GM23338 (cell line): ENCODE measurements at regions not wholly inside any gene's neighbourhood (a gene's known extent, or its start where the extent isn't known, plus 50 kb on each side); places are given as distances from the start of the nearest gene placed in this dataset.

ENCODE experiments used
- ATAC-seq: fragments of 200-7000 bp; cut with Tn5 transposase; 3 replicates; pipeline ENCODE4 v1.9.1; 2020
- DNase-seq: peaks from one replicate; pipeline ENCODE4 v3.0.0-alpha.2; 2015; ENCODE audit warnings: low spot score
- H2AFZ ChIP-seq: fragments of 200-600 bp; sonication (generic); 2 replicates; pipeline ENCODE4 v1.8.0; 2016; ENCODE audit warnings: antibody characterized with exemption, mild to moderate bottlenecking, moderate library complexity
- H3F3A ChIP-seq: fragments of 200-600 bp; sonication (generic); replicated peaks from 2 replicates; pipeline ENCODE4 v1.8.0; 2017; ENCODE audit warnings: antibody characterized with exemption, mixed run types, low read depth
- H3K27ac ChIP-seq: fragments of 200-600 bp; sonication (generic); 2 replicates; pipeline ENCODE4 v1.6.1; 2016; ENCODE audit warnings: low read depth
- H3K27me3 ChIP-seq: fragments of 200-600 bp; sonication (generic); 2 replicates; pipeline ENCODE4 v1.8.0; 2016; ENCODE audit warnings: mild to moderate bottlenecking, mixed run types, moderate library complexity; ENCODE audit not compliant: insufficient read depth
- H3K36me3 ChIP-seq: fragments of 200-600 bp; sonication (generic); 2 replicates; pipeline ENCODE4 v1.8.0; 2016; ENCODE audit warnings: mild to moderate bottlenecking; ENCODE audit not compliant: insufficient read depth
- H3K4me1 ChIP-seq: fragments of 200-600 bp; sonication (generic); 2 replicates; pipeline ENCODE4 v1.8.0; 2016; ENCODE audit warnings: mild to moderate bottlenecking, moderate library complexity; ENCODE audit not compliant: insufficient read depth
- H3K4me2 ChIP-seq: fragments of 200-600 bp; sonication (generic); 2 replicates; pipeline ENCODE4 v1.7.1; 2017; ENCODE audit warnings: mixed run types
- H3K4me3 ChIP-seq: fragments of 200-600 bp; sonication (generic); 2 replicates; pipeline ENCODE4 v1.6.1; 2016; ENCODE audit warnings: mixed run types
- H3K79me2 ChIP-seq: fragments of 200-600 bp; sonication (generic); replicated peaks from 2 replicates; pipeline ENCODE4 v1.8.0; 2017; ENCODE audit warnings: mild to moderate bottlenecking; ENCODE audit not compliant: insufficient read depth
- H3K9me2 ChIP-seq: fragments of 200-600 bp; sonication (generic); 2 replicates; pipeline ENCODE4 v1.8.0; 2017; ENCODE audit not compliant: insufficient read depth
- H4K20me1 ChIP-seq: fragments of 200-600 bp; sonication (generic); replicated peaks from 2 replicates; pipeline ENCODE4 v1.8.0; 2017; ENCODE audit warnings: mild to moderate bottlenecking; ENCODE audit not compliant: insufficient read depth
- H3K27ac Mint-ChIP-seq: 2 replicates; pipeline ENCODE4 v1.8.0; 2020; ENCODE audit warnings: inconsistent platforms, mild to moderate bottlenecking, moderate library complexity, mixed read lengths
- H3K27me3 Mint-ChIP-seq: 3 replicates; pipeline ENCODE4 v1.8.0; 2022; ENCODE audit warnings: low read depth, mild to moderate bottlenecking, moderate library complexity, mixed read lengths, inconsistent platforms; ENCODE audit not compliant: insufficient read depth, poor library complexity
- H3K36me3 Mint-ChIP-seq: 3 replicates; pipeline ENCODE4 v1.8.0; 2021; ENCODE audit warnings: low read depth, mild to moderate bottlenecking, inconsistent platforms, moderate library complexity, mixed read lengths
- H3K4me1 Mint-ChIP-seq: 3 replicates; pipeline ENCODE4 v1.8.0; 2020; ENCODE audit warnings: mild to moderate bottlenecking, inconsistent platforms, mixed read lengths
- H3K4me3 Mint-ChIP-seq: 3 replicates; pipeline ENCODE4 v1.8.0; 2021; ENCODE audit warnings: moderate library complexity, mild to moderate bottlenecking, inconsistent platforms, mixed read lengths
- H3K9me3 Mint-ChIP-seq: 3 replicates; pipeline ENCODE4 v1.8.0; 2020; ENCODE audit warnings: moderate library complexity, mild to moderate bottlenecking, inconsistent platforms, mixed read lengths
- CREB1 ChIP-seq: fragments of 250-450 bp; sonication (Bioruptor Pico); IDR thresholded peaks from 2 replicates; pipeline ENCODE4 v1.5.0; 2020; ENCODE audit warnings: low read depth, mild to moderate bottlenecking, moderate library complexity
- EZH2 ChIP-seq: fragments of 200-600 bp; sonication (generic); IDR thresholded peaks from one replicate; pipeline ENCODE4 v1.8.0; 2017; ENCODE audit warnings: antibody characterized with exemption, mild to moderate bottlenecking, low read depth; ENCODE audit not compliant: unreplicated experiment
- EZH2phosphoT487 ChIP-seq: fragments of 200-600 bp; sonication (generic); IDR thresholded peaks from one replicate; pipeline ENCODE4 v1.8.1; 2018; ENCODE audit warnings: antibody characterized with exemption; ENCODE audit not compliant: unreplicated experiment
- JUNB ChIP-seq: IDR thresholded peaks from one replicate; pipeline ENCODE4 v1.6.1; 2016; ENCODE audit warnings: antibody characterized with exemption; ENCODE audit not compliant: unreplicated experiment
- NANOG ChIP-seq: IDR thresholded peaks from 2 replicates; pipeline ENCODE4 v1.6.1; 2016; ENCODE audit warnings: antibody characterized with exemption, borderline replicate concordance
- POLR2AphosphoS5 ChIP-seq: IDR thresholded peaks from 2 replicates; pipeline ENCODE4 v1.6.1; 2016; ENCODE audit warnings: antibody characterized with exemption, low read depth
- STAT1 ChIP-seq: IDR thresholded peaks from one replicate; pipeline ENCODE4 v1.6.1; 2016; ENCODE audit warnings: antibody characterized with exemption; ENCODE audit not compliant: unreplicated experiment
- ZNF114 ChIP-seq: fragments of 250-450 bp; sonication (Bioruptor Pico); IDR thresholded peaks from 2 replicates; pipeline ENCODE4 v1.5.0; 2020; ENCODE audit warnings: mild to moderate bottlenecking, moderate library complexity
- ZNF331 ChIP-seq: fragments of 250-450 bp; sonication (Bioruptor Pico); IDR thresholded peaks from 2 replicates; pipeline ENCODE4 v1.5.0; 2020; ENCODE audit warnings: low read depth, mild to moderate bottlenecking, moderate library complexity
- TF ChIP-seq, protein P1 (sequence below): IDR thresholded peaks from 2 replicates; pipeline ENCODE4 v1.6.1; 2016; ENCODE audit warnings: antibody characterized with exemption
- TF ChIP-seq, protein P2 (sequence below): fragments of 250-450 bp; sonication (Bioruptor Pico); IDR thresholded peaks from 2 replicates; pipeline ENCODE4 v1.5.0; 2020; ENCODE audit warnings: mild to moderate bottlenecking, moderate library complexity
- TF ChIP-seq, protein P3 (sequence below): IDR thresholded peaks from one replicate; pipeline ENCODE4 v1.6.1; 2018; ENCODE audit warnings: antibody characterized with exemption; ENCODE audit not compliant: unreplicated experiment
- TF ChIP-seq, protein P4 (sequence below), 2 experiments: fragments of 200-600 bp in 1 of 2; sonication (generic) in 1 of 2; conservative IDR thresholded peaks; 2 replicates each; pipeline versions ENCODE4 v1.5.1 to v1.6.1; 2016 to 2017; ENCODE audit warnings: antibody characterized with exemption in 2 of 2, low read depth in 2 of 2, mild to moderate bottlenecking in 2 of 2, moderate library complexity in 1 of 2

DNA sequence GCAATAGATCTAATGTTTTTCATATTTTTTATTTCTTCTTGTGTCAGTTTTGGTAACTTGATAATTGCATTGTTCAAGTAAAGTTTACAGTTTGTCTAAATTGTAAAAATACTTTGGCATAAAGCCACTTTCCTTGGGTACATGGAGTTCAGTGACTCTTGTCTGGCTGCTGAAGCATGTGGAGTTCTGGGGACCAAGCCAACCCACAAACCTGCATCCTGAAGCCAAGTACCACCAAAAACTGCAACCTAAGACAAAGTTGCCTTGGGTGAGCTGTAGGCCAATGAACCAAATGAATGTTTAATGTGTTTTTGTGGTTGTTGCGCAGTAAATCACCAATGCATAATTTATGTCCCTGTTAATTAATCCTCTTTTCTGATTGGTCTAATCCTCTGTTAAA lies 872.6 kb downstream of the BCL11A start:
- no peak overlapping the region for H3K4me3 Mint-ChIP-seq
- no peak for ATAC-seq

More for the DNA sequence above, 872.6 kb downstream of the BCL11A start:
- H3K36me3 Mint-ChIP-seq: no peaks in the 10 kb centered on the region
- no peak overlapping the region for H3K27ac ChIP-seq
- no peak overlapping the region for H2AFZ ChIP-seq
- no peaks in the 10 kb centered on the region for H3F3A ChIP-seq
- no peaks in the 10 kb centered on the region for H3K27me3 ChIP-seq
- H3K79me2 ChIP-seq: no peaks in the 10 kb centered on the region
- no peaks in the 10 kb centered on the region for H3K4me1 ChIP-seq
- TF ChIP-seq, protein P1, sequence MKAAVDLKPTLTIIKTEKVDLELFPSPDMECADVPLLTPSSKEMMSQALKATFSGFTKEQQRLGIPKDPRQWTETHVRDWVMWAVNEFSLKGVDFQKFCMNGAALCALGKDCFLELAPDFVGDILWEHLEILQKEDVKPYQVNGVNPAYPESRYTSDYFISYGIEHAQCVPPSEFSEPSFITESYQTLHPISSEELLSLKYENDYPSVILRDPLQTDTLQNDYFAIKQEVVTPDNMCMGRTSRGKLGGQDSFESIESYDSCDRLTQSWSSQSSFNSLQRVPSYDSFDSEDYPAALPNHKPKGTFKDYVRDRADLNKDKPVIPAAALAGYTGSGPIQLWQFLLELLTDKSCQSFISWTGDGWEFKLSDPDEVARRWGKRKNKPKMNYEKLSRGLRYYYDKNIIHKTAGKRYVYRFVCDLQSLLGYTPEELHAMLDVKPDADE: no peak
- TF ChIP-seq NANOG (no peak), POLR2AphosphoS5 (no peak), CREB1 (no peak), ZNF114 (CRISPR knock-in tag) (no peak), EZH2phosphoT487 (no peak), STAT1 (no peak), ZNF331 (no peak), EZH2 (no peak), JUNB (no peak)
- TF ChIP-seq, protein P2, sequence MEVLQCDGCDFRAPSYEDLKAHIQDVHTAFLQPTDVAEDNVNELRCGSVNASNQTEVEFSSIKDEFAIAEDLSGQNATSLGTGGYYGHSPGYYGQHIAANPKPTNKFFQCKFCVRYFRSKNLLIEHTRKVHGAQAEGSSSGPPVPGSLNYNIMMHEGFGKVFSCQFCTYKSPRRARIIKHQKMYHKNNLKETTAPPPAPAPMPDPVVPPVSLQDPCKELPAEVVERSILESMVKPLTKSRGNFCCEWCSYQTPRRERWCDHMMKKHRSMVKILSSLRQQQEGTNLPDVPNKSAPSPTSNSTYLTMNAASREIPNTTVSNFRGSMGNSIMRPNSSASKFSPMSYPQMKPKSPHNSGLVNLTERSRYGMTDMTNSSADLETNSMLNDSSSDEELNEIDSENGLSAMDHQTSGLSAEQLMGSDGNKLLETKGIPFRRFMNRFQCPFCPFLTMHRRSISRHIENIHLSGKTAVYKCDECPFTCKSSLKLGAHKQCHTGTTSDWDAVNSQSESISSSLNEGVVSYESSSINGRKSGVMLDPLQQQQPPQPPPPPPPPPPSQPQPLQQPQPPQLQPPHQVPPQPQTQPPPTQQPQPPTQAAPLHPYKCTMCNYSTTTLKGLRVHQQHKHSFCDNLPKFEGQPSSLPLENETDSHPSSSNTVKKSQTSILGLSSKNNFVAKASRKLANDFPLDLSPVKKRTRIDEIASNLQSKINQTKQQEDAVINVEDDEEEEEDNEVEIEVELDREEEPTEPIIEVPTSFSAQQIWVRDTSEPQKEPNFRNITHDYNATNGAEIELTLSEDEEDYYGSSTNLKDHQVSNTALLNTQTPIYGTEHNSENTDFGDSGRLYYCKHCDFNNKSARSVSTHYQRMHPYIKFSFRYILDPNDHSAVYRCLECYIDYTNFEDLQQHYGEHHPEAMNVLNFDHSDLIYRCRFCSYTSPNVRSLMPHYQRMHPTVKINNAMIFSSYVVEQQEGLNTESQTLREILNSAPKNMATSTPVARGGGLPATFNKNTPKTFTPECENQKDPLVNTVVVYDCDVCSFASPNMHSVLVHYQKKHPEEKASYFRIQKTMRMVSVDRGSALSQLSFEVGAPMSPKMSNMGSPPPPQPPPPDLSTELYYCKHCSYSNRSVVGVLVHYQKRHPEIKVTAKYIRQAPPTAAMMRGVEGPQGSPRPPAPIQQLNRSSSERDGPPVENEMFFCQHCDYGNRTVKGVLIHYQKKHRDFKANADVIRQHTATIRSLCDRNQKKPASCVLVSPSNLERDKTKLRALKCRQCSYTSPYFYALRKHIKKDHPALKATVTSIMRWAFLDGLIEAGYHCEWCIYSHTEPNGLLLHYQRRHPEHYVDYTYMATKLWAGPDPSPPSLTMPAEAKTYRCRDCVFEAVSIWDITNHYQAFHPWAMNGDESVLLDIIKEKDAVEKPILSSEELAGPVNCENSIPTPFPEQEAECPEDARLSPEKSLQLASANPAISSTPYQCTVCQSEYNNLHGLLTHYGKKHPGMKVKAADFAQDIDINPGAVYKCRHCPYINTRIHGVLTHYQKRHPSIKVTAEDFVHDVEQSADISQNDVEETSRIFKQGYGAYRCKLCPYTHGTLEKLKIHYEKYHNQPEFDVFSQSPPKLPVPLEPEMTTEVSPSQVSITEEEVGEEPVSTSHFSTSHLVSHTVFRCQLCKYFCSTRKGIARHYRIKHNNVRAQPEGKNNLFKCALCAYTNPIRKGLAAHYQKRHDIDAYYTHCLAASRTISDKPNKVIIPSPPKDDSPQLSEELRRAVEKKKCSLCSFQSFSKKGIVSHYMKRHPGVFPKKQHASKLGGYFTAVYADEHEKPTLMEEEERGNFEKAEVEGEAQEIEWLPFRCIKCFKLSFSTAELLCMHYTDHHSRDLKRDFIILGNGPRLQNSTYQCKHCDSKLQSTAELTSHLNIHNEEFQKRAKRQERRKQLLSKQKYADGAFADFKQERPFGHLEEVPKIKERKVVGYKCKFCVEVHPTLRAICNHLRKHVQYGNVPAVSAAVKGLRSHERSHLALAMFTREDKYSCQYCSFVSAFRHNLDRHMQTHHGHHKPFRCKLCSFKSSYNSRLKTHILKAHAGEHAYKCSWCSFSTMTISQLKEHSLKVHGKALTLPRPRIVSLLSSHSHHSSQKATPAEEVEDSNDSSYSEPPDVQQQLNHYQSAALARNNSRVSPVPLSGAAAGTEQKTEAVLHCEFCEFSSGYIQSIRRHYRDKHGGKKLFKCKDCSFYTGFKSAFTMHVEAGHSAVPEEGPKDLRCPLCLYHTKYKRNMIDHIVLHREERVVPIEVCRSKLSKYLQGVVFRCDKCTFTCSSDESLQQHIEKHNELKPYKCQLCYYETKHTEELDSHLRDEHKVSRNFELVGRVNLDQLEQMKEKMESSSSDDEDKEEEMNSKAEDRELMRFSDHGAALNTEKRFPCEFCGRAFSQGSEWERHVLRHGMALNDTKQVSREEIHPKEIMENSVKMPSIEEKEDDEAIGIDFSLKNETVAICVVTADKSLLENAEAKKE (CRISPR knock-in tag): no peak
- TF ChIP-seq, protein P3, sequence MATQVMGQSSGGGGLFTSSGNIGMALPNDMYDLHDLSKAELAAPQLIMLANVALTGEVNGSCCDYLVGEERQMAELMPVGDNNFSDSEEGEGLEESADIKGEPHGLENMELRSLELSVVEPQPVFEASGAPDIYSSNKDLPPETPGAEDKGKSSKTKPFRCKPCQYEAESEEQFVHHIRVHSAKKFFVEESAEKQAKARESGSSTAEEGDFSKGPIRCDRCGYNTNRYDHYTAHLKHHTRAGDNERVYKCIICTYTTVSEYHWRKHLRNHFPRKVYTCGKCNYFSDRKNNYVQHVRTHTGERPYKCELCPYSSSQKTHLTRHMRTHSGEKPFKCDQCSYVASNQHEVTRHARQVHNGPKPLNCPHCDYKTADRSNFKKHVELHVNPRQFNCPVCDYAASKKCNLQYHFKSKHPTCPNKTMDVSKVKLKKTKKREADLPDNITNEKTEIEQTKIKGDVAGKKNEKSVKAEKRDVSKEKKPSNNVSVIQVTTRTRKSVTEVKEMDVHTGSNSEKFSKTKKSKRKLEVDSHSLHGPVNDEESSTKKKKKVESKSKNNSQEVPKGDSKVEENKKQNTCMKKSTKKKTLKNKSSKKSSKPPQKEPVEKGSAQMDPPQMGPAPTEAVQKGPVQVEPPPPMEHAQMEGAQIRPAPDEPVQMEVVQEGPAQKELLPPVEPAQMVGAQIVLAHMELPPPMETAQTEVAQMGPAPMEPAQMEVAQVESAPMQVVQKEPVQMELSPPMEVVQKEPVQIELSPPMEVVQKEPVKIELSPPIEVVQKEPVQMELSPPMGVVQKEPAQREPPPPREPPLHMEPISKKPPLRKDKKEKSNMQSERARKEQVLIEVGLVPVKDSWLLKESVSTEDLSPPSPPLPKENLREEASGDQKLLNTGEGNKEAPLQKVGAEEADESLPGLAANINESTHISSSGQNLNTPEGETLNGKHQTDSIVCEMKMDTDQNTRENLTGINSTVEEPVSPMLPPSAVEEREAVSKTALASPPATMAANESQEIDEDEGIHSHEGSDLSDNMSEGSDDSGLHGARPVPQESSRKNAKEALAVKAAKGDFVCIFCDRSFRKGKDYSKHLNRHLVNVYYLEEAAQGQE: no peak
- TF ChIP-seq, protein P4, sequence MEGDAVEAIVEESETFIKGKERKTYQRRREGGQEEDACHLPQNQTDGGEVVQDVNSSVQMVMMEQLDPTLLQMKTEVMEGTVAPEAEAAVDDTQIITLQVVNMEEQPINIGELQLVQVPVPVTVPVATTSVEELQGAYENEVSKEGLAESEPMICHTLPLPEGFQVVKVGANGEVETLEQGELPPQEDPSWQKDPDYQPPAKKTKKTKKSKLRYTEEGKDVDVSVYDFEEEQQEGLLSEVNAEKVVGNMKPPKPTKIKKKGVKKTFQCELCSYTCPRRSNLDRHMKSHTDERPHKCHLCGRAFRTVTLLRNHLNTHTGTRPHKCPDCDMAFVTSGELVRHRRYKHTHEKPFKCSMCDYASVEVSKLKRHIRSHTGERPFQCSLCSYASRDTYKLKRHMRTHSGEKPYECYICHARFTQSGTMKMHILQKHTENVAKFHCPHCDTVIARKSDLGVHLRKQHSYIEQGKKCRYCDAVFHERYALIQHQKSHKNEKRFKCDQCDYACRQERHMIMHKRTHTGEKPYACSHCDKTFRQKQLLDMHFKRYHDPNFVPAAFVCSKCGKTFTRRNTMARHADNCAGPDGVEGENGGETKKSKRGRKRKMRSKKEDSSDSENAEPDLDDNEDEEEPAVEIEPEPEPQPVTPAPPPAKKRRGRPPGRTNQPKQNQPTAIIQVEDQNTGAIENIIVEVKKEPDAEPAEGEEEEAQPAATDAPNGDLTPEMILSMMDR (conservative IDR thresholded peaks at IDR 0.05; ENCODE audit: low read depth in 2 of 2): no peak
- H3K27me3 Mint-ChIP-seq: no peaks in the 10 kb centered on the region
- no peak for DNase-seq
- peaks cover 5% of the 10 kb centered on the region; the same call in 2 of the 3 replicates for H3K4me1 Mint-ChIP-seq
- no peaks in the 10 kb centered on the region for H4K20me1 ChIP-seq
- H3K27ac Mint-ChIP-seq: no peak overlapping the region
- no peaks in the 10 kb centered on the region for H3K9me3 Mint-ChIP-seq
- H3K36me3 ChIP-seq: no peaks in the 10 kb centered on the region
- no peak overlapping the region for H3K4me2 ChIP-seq
- H3K9me2 ChIP-seq: no peaks in the 10 kb centered on the region
- no peak overlapping the region for H3K4me3 ChIP-seq
